Smooth muscle cell (in vitro differentiated cells): ENCODE measurements at regions not wholly inside any gene's neighbourhood (a gene's known extent, or its start where the extent isn't known, plus 50 kb on each side); places are given as distances from the start of the nearest gene placed in this dataset.
A peak's percentile ranks its signal among the peaks of the same experiment; 100 is the strongest.

Experiments
- DNase-seq: peaks from one replicate; lab custom pipeline; 2025; ENCODE audit not compliant: unreplicated experiment; lab: John Stamatoyannopoulos, UW
- H2AFZ ChIP-seq: fragments of 200-600 bp; sonication (generic); 2 replicates; pipeline ENCODE4 v1.6.0; 2016; ENCODE audit warnings: antibody characterized with exemption, low read depth, mild to moderate bottlenecking
- H3F3A ChIP-seq: fragments of 200-600 bp; sonication (generic); 2 replicates; pipeline ENCODE4 v1.6.0; 2017; ENCODE audit warnings: antibody characterized with exemption, low read depth
- H3K27ac ChIP-seq: fragments of 200-600 bp; sonication (generic); 2 replicates; pipeline ENCODE4 v1.5.1; 2016; ENCODE audit warnings: low read depth, mild to moderate bottlenecking
- H3K27me3 ChIP-seq: fragments of 200-600 bp; sonication (generic); 2 replicates; pipeline ENCODE4 v1.6.1; 2016; ENCODE audit warnings: low read depth, mild to moderate bottlenecking
- H3K36me3 ChIP-seq: fragments of 200-600 bp; sonication (generic); 2 replicates; pipeline ENCODE4 v1.5.1; 2016; ENCODE audit warnings: low read depth
- H3K4me1 ChIP-seq: fragments of 200-600 bp; sonication (generic); 2 replicates; pipeline ENCODE4 v1.5.1; 2016; ENCODE audit warnings: low read depth
- H3K4me2 ChIP-seq: fragments of 200-600 bp; sonication (generic); 2 replicates; pipeline ENCODE4 v1.6.0; 2016; ENCODE audit warnings: mild to moderate bottlenecking
- H3K4me3 ChIP-seq: fragments of 200-600 bp; sonication (generic); 2 replicates; pipeline ENCODE4 v1.5.1; 2016; ENCODE audit warnings: mild to moderate bottlenecking
- H3K79me2 ChIP-seq: fragments of 200-600 bp; sonication (generic); 2 replicates; pipeline ENCODE4 v1.6.0; 2016; ENCODE audit warnings: low read depth, mild to moderate bottlenecking
- H3K9ac ChIP-seq: fragments of 200-600 bp; sonication (generic); 2 replicates; pipeline ENCODE4 v1.6.0; 2016; ENCODE audit warnings: low read depth
- H3K9me3 ChIP-seq: fragments of 200-600 bp; sonication (generic); replicated peaks from 2 replicates; pipeline ENCODE4 v1.5.1; 2016; ENCODE audit warnings: low read depth
- H4K20me1 ChIP-seq: fragments of 200-600 bp; sonication (generic); 2 replicates; pipeline ENCODE4 v1.6.0; 2016; ENCODE audit warnings: low read depth
- CTCF ChIP-seq: fragments of 200-600 bp; sonication (generic); IDR thresholded peaks from 2 replicates; pipeline ENCODE4 v1.5.1; 2017; ENCODE audit warnings: borderline replicate concordance, mild to moderate bottlenecking, antibody characterized with exemption; ENCODE audit not compliant: insufficient read depth, poor library complexity, severe bottlenecking
- WGBS: methylation state at CpG from one replicate; pipeline ENCODE4 v1.1.7; 2016; ENCODE audit warnings: low lambda C conversion rate; 5-methylcytosine and 5-hydroxymethylcytosine counted together

GRCh38 chr6:147648916-147649315, 140.4 kb downstream of the SAMD5 start:
- Histone ChIP-seq H3K27ac (peak overlapping the region; percentile 12), H3K36me3 (no peaks in the 10 kb centered on the region), H3K9ac (no peak overlapping the region), H3K27me3 (no peaks in the 10 kb centered on the region), H3F3A (no peaks in the 10 kb centered on the region), H3K79me2 (no peaks in the 10 kb centered on the region), H3K4me2 (peak overlapping the region; percentile 53), H2AFZ (no peak overlapping the region), H3K9me3 (no peaks in the 10 kb centered on the region), H4K20me1 (no peaks in the 10 kb centered on the region), H3K4me1 (peaks cover 9% of the 10 kb centered on the region), H3K4me3 (no peak overlapping the region)
- TF ChIP-seq CTCF = no peak
- 51% methylated on average over 2 of the region's 2 CpGs for WGBS
- DNase-seq = no peak

GRCh38 chr6:147651249-147652063, 143.0 kb downstream of the SAMD5 start:
- no peak overlapping the region for H3K4me3 ChIP-seq
- peak overlapping the region; percentile 41 for H3K27ac ChIP-seq
- no peak overlapping the region for H3K9ac ChIP-seq
- no peaks in the 10 kb centered on the region for H4K20me1 ChIP-seq
- no peaks in the 10 kb centered on the region for H3K9me3 ChIP-seq
- no peaks in the 10 kb centered on the region for H3F3A ChIP-seq
- no peak for DNase-seq
- H3K79me2 ChIP-seq = no peaks in the 10 kb centered on the region
- no peaks in the 10 kb centered on the region for H3K27me3 ChIP-seq
- peaks cover 16% of the 10 kb centered on the region for H3K4me1 ChIP-seq
- peak overlapping the region; percentile 32 for H3K4me2 ChIP-seq
- H3K36me3 ChIP-seq = no peaks in the 10 kb centered on the region
- 57% methylated on average over 6 of the region's 6 CpGs for WGBS
- H2AFZ ChIP-seq = peak overlapping the region; percentile 16
- no peak for TF ChIP-seq CTCF

- no peaks in the 10 kb centered on the region for H3K79me2 ChIP-seq
- H3K36me3 ChIP-seq = no peaks in the 10 kb centered on the region
- WGBS = 73% methylated on average over 2 of the region's 2 CpGs
- peak overlapping the region; percentile 52 for H3K27ac ChIP-seq
- peak overlapping the region; percentile 27 for H2AFZ ChIP-seq
- H4K20me1 ChIP-seq = no peaks in the 10 kb centered on the region
- H3K9me3 ChIP-seq = no peaks in the 10 kb centered on the region
- no peak overlapping the region for H3K9ac ChIP-seq
- H3K27me3 ChIP-seq = no peaks in the 10 kb centered on the region
- H3K4me2 ChIP-seq = peak overlapping the region; percentile 67
- H3F3A ChIP-seq = no peaks in the 10 kb centered on the region
- no peak for TF ChIP-seq CTCF
- peaks cover 12% of the 10 kb centered on the region for H3K4me1 ChIP-seq
- no peak overlapping the region for H3K4me3 ChIP-seq
- DNase-seq = no peak
These were observed 145.1 kb downstream of the SAMD5 start for GRCh38 chr6:147653631-147654030.
